ENCODE measurements at regions not wholly inside any gene's neighbourhood (a gene's known extent, or its start where the extent isn't known, plus 50 kb on each side); places are given as distances from the start of the nearest gene placed in this dataset.

GRCh38 chr2:128799284-128799552 lies 480.6 kb upstream of the HS6ST1 start:
- TF ChIP-seq CTCF (IDR thresholded peaks at IDR 0.05; ENCODE audit: insufficient read depth, low read length, poor library complexity, severe bottlenecking) = no peak
- no peak for TF ChIP-seq EZH2phosphoT487 (conservative IDR thresholded peaks at IDR 0.05; ENCODE audit: low read length)
